ENCODE measurements at regions not wholly inside any gene's neighbourhood (a gene's known extent, or its start where the extent isn't known, plus 50 kb on each side); places are given as distances from the start of the nearest gene placed in this dataset.

DNA sequence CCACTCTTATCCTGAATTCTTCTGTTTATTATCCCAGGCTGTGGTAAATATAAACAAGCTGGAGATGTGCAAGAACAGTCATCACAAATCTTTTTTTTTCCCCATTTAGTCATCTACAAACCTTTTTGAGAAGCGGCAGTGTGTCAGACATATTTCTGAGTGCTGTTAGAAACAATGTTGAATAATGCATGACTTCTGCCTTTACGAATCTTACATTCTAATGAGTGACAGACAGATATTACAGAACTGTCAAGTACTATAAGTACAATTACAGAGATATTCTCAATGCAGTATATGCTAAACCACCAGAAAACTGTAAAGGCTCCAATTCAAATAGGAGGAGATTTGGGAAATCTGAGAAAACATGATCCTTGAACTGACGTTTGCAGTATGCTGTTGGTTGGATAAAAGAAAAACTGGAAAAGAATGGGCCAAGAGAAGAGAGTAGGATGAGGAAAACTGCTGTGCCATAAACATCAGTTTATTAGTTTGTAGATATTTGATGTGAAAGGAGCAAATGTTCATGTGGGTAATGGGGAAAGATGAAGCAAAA lies 379.5 kb upstream of the SLC8A1 start:
- TF ChIP-seq, protein P1, sequence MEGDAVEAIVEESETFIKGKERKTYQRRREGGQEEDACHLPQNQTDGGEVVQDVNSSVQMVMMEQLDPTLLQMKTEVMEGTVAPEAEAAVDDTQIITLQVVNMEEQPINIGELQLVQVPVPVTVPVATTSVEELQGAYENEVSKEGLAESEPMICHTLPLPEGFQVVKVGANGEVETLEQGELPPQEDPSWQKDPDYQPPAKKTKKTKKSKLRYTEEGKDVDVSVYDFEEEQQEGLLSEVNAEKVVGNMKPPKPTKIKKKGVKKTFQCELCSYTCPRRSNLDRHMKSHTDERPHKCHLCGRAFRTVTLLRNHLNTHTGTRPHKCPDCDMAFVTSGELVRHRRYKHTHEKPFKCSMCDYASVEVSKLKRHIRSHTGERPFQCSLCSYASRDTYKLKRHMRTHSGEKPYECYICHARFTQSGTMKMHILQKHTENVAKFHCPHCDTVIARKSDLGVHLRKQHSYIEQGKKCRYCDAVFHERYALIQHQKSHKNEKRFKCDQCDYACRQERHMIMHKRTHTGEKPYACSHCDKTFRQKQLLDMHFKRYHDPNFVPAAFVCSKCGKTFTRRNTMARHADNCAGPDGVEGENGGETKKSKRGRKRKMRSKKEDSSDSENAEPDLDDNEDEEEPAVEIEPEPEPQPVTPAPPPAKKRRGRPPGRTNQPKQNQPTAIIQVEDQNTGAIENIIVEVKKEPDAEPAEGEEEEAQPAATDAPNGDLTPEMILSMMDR (IDR thresholded peaks at IDR 0.05; ENCODE audit: insufficient read depth in 1 of 2, low read depth in 1 of 2, low read length in 1 of 2, severe bottlenecking in 1 of 2, unreplicated experiment in 1 of 2): no peak
- CTCF ChIA-PET: no interaction called here
- Histone ChIP-seq H3K9me3 (peaks cover 5% of the 10 kb centered on the region; the same call in 1 of the 2 replicates), H3K4me1 (no peaks in the 10 kb centered on the region), H3K36me3 (ENCODE audit: control insufficient read depth, insufficient read depth, low read length) (no peaks in the 10 kb centered on the region), H3K27me3 (replicated peaks; ENCODE audit: control insufficient read depth, insufficient read depth, low read length) (no peaks in the 10 kb centered on the region), H3K4me3 (ENCODE audit: low read depth, low read length) (no peak overlapping the region)
- no peak overlapping the region for H3K4me3 Mint-ChIP-seq (ENCODE audit: unreplicated experiment)
- H3K27me3 Mint-ChIP-seq (ENCODE audit: insufficient read depth, unreplicated experiment): no peaks in the 10 kb centered on the region
- intact Hi-C loops (cut with micrococcal nuclease; ENCODE audit: unreplicated experiment): no loop called here
- no peak overlapping the region for H3K27ac Mint-ChIP-seq (ENCODE audit: unreplicated experiment)
- no peak for DNase-seq
- H3K4me1 Mint-ChIP-seq (ENCODE audit: low read depth, unreplicated experiment): no peaks in the 10 kb centered on the region
- H3K9me3 Mint-ChIP-seq (ENCODE audit: unreplicated experiment): no peaks in the 10 kb centered on the region
- H3K36me3 Mint-ChIP-seq (ENCODE audit: insufficient read depth, unreplicated experiment): no peaks in the 10 kb centered on the region
- no TSS peak for BruUV-seq (replicated peaks)
- POLR2A ChIA-PET: no interaction called here

DNA sequence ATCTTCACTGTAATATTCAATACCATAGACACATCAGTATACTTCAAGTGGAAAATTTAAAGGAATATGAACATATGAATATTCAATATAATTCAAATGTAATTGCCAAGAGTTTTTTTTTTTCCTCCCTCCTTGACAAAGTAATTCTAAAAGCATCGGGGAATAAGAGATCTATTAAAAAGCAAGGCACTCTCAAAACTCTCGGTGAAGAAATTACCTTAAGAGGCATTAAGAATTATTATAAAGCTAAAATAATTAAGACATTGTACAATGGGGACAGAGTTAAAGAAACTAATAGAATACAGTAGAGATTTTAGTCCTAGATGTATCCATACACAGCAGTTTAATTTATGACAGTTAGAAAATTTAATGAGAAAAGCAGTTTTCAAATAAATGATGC lies 390.0 kb upstream of the SLC8A1 start:
- POLR2A ChIA-PET: no interaction called here
- DNase-seq: no peak
- H3K4me3 ChIP-seq (ENCODE audit: low read depth, low read length): no peak overlapping the region
- CTCF ChIA-PET: no interaction called here
- H3K27ac Mint-ChIP-seq (ENCODE audit: unreplicated experiment): no peak overlapping the region
- H3K4me3 Mint-ChIP-seq (ENCODE audit: unreplicated experiment): no peak overlapping the region
- no TSS peak for BruUV-seq (replicated peaks)
- no peaks in the 10 kb centered on the region for H3K4me1 Mint-ChIP-seq (ENCODE audit: low read depth, unreplicated experiment)
- intact Hi-C loops (cut with micrococcal nuclease; ENCODE audit: unreplicated experiment): no loop called here
- no peaks in the 10 kb centered on the region for H3K4me1 ChIP-seq
- no peaks in the 10 kb centered on the region for H3K9me3 Mint-ChIP-seq (ENCODE audit: unreplicated experiment)
- no peaks in the 10 kb centered on the region for H3K27me3 ChIP-seq (replicated peaks; ENCODE audit: control insufficient read depth, insufficient read depth, low read length)
- H3K9me3 ChIP-seq: no peaks in the 10 kb centered on the region
- no peaks in the 10 kb centered on the region for H3K36me3 Mint-ChIP-seq (ENCODE audit: insufficient read depth, unreplicated experiment)
- H3K36me3 ChIP-seq (ENCODE audit: control insufficient read depth, insufficient read depth, low read length): no peaks in the 10 kb centered on the region
- H3K27me3 Mint-ChIP-seq (ENCODE audit: insufficient read depth, unreplicated experiment): peaks cover 5% of the 10 kb centered on the region
- TF ChIP-seq, protein P1 (IDR thresholded peaks at IDR 0.05; ENCODE audit: insufficient read depth in 1 of 2, low read depth in 1 of 2, low read length in 1 of 2, severe bottlenecking in 1 of 2, unreplicated experiment in 1 of 2): no peak

DNA sequence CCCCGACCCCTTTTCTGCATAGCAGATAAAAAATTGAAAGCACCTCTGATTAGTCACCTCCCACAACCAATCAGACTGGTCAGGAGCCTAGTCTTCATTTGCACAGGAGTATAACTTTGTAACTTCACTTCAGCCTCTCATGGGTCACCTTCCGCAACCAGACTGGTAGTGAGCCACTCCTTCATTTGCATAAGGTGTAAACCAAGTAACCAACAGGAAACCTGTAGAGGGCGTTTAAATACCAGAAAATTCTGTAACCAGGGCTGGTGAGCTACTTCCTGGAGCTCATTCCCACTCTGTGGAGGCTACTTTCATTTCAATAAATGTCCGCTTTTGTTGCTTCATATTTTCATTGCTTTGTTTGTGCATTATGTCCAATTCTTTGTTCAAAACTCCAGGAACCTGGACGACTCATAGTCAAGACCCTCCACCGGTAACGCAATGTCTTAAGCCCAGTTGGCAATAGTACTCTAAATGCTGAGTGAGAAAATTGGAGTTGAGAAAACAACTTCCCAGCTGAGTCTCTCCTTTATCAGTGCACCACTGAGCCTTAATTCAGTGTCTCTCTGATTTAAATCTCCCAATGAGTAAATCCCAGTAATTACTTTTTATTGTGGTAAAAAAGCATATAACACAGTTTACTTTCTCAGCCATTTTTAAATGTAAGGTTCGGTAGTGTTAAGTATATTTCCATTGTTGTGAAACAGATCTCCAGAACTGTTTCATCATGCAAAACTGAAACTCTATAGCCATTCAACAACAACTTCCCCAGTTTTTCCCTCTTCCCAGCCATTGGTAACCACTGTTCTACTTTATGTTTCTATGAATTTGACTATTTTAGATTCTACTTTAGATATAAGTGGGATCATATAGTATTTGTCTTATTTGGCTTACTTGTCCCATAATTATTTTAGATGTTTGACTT lies 392.7 kb upstream of the SLC8A1 start:
- Mint-ChIP-seq H3K4me3 (ENCODE audit: unreplicated experiment) (peak overlapping the region; percentile 25), H3K9me3 (ENCODE audit: unreplicated experiment) (no peaks in the 10 kb centered on the region), H3K27ac (ENCODE audit: unreplicated experiment) (no peak overlapping the region), H3K36me3 (ENCODE audit: insufficient read depth, unreplicated experiment) (no peaks in the 10 kb centered on the region), H3K27me3 (ENCODE audit: insufficient read depth, unreplicated experiment) (peaks cover 5% of the 10 kb centered on the region), H3K4me1 (ENCODE audit: low read depth, unreplicated experiment) (no peaks in the 10 kb centered on the region)
- Histone ChIP-seq H3K9me3 (no peaks in the 10 kb centered on the region), H3K4me3 (ENCODE audit: low read depth, low read length) (no peak overlapping the region), H3K36me3 (ENCODE audit: control insufficient read depth, insufficient read depth, low read length) (no peaks in the 10 kb centered on the region), H3K27me3 (replicated peaks; ENCODE audit: control insufficient read depth, insufficient read depth, low read length) (no peaks in the 10 kb centered on the region), H3K4me1 (no peaks in the 10 kb centered on the region)
- intact Hi-C loops (cut with micrococcal nuclease; ENCODE audit: unreplicated experiment): loop anchor here (1.0 kb wide), 3 partner anchors 439 to 854 kb away; no protein-coding TSS in a partner anchor
- DNase-seq: peak; percentile 41 to 52
- CTCF ChIA-PET: interaction anchor here (1.0 kb wide), 2 partner anchors 555 to 854 kb away, joined by 3 to 5 read pairs; no protein-coding TSS in a partner anchor
- POLR2A ChIA-PET: no interaction called here
- BruUV-seq (replicated peaks): no TSS peak
- TF ChIP-seq, protein P1 (IDR thresholded peaks at IDR 0.05; ENCODE audit: insufficient read depth in 1 of 2, low read depth in 1 of 2, low read length in 1 of 2, severe bottlenecking in 1 of 2, unreplicated experiment in 1 of 2): peak; percentile 23 to 24
